22Rv1 (cell line): ENCODE measurements at regions not wholly inside any gene's neighbourhood (a gene's known extent, or its start where the extent isn't known, plus 50 kb on each side); places are given as distances from the start of the nearest gene placed in this dataset.

Experiments used
- CTCF ChIP-seq: fragments of 450-650 bp; IDR thresholded peaks from 2 replicates; pipeline ENCODE4 v1.5.1; 2017; ENCODE audit warnings: mild to moderate bottlenecking
- ZFX ChIP-seq: fragments of 450-650 bp; IDR thresholded peaks from 2 replicates; pipeline ENCODE4 v1.6.1; 2017; ENCODE audit warnings: antibody characterized with exemption, borderline replicate concordance

DNA sequence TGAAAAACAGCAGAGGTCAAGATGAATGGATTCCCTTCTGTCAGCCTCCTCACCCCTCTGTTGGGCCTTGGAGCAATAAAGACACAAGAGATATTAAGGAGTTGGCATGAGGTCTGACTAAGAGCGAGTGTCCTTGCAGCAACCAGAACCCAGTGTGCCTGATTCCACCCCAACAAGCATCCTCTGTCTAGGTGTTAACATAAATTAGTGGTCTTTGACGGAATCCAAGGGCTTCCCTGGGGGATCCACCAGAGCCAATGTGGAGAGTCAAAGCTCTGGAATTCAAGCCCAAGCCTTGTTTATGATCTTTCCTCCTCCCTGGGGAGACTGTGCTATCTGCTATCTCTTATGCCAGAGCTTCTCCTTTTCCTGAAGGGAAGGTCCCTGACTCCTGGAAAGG lies 128.1 kb upstream of the SMIM23 start:
- no peak for TF ChIP-seq CTCF
- TF ChIP-seq ZFX: no peak
